ENCODE measurements at regions not wholly inside any gene's neighbourhood (a gene's known extent, or its start where the extent isn't known, plus 50 kb on each side); places are given as distances from the start of the nearest gene placed in this dataset.

DNA sequence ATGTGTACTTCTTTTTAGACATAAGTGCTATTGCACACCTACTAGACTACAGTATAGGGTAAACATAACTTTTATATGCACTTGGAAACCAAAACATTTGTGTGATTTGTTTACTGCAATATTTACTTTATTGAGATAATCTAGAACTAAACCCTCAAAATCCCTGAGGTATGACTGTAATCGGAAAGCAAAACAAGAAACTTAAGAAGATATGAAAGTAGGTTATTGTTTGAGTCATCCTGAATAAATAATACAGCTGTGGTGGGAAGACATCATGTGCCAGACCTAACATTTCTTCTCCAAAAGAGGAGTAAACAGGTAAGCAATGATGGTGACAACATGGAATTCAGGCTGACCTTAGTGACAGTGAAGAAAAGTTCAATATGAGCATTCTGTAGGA is 765.5 kb downstream of the OTOL1 start:
- H3K27ac ChIP-seq, result no peak overlapping the region
- no peaks in the 10 kb centered on the region for H3K36me3 ChIP-seq
- TF ChIP-seq POLR2AphosphoS5 (IDR thresholded peaks at IDR 0.05; ENCODE audit: insufficient read depth in 1 of 2, low read depth in 1 of 2) (no peak), POLR2A (IDR thresholded peaks at IDR 0.05) (no peak)
- TF ChIP-seq, protein P1, sequence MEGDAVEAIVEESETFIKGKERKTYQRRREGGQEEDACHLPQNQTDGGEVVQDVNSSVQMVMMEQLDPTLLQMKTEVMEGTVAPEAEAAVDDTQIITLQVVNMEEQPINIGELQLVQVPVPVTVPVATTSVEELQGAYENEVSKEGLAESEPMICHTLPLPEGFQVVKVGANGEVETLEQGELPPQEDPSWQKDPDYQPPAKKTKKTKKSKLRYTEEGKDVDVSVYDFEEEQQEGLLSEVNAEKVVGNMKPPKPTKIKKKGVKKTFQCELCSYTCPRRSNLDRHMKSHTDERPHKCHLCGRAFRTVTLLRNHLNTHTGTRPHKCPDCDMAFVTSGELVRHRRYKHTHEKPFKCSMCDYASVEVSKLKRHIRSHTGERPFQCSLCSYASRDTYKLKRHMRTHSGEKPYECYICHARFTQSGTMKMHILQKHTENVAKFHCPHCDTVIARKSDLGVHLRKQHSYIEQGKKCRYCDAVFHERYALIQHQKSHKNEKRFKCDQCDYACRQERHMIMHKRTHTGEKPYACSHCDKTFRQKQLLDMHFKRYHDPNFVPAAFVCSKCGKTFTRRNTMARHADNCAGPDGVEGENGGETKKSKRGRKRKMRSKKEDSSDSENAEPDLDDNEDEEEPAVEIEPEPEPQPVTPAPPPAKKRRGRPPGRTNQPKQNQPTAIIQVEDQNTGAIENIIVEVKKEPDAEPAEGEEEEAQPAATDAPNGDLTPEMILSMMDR (IDR thresholded peaks at IDR 0.05), result no peak
- H3K4me1 ChIP-seq, result no peaks in the 10 kb centered on the region
- H3K9me3 ChIP-seq, result no peaks in the 10 kb centered on the region
- H3K27me3 ChIP-seq, result no peaks in the 10 kb centered on the region
- H3K4me3 ChIP-seq, result no peak overlapping the region
- intact Hi-C loops (cut with DNase I), result no loop called here
- no peak for DNase-seq (ENCODE audit: extremely low spot score in 2 of 2)

DNA sequence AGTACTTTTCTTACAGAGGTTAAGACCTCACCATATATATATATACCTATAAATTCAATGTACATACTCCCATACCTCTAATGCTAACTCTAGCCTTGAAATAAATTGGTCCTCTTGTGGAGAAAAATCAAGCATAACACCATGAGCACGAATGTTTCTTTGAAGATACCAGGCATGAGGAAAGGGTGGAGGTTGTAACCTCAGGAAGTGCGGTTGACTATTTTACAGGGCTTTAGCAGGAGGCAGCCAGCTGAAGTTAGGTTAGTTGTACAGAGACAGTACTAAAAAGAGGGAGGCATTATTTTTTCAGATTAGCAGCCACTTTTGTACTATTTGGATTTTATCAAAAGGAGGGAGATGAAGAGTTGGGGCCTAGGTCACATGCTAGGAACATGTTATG is 767.0 kb downstream of the OTOL1 start:
- DNase-seq (ENCODE audit: extremely low spot score in 2 of 2), result no peak
- H3K4me1 ChIP-seq, result no peaks in the 10 kb centered on the region
- TF ChIP-seq POLR2A (IDR thresholded peaks at IDR 0.05) (no peak), POLR2AphosphoS5 (IDR thresholded peaks at IDR 0.05; ENCODE audit: insufficient read depth in 1 of 2, low read depth in 1 of 2) (no peak)
- TF ChIP-seq, protein P1 (IDR thresholded peaks at IDR 0.05), result no peak
- H3K4me3 ChIP-seq, result no peak overlapping the region
- no peaks in the 10 kb centered on the region for H3K9me3 ChIP-seq
- intact Hi-C loops (cut with DNase I), result no loop called here
- H3K36me3 ChIP-seq, result no peaks in the 10 kb centered on the region
- H3K27ac ChIP-seq, result no peak overlapping the region
- no peaks in the 10 kb centered on the region for H3K27me3 ChIP-seq

DNA sequence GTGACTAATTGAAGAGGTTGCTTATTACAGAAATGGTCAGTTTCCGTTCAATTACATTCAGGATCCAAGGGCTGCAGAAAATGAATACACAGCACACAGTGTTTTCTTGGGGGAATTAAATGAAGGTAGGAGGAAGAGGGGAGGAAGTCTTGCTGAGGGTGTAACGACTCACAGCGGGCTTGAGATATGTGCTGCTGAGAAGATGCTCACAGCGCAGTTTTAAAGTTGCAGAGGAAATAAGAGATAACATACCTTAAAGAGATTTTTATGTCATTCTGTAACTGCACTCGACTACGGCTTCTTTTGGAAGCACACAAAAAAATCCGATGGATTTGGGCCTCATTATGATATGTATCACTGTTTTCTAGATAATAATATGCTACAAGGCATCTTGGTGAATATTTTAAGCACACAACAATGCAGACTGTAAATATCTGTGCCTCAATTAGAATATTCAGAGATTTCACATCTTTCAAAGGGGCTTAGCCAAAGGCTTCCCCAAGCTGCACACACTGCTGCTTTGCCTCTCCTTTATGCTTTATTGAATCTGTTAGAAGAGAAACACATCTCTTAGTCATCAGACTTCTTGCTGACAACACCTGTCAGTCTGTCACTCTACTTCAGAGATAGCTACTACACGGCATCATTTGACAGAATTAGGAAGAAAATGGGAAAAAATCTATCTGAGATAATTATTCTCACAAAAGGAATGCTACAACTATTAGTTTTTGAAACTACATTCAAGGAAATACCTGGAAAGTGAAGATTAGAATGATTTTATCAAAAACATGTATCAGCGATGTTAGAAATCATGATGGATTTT is 773.2 kb downstream of the OTOL1 start:
- H3K4me3 ChIP-seq, result no peak overlapping the region
- no peak for DNase-seq (ENCODE audit: extremely low spot score in 2 of 2)
- H3K4me1 ChIP-seq, result no peaks in the 10 kb centered on the region
- no peaks in the 10 kb centered on the region for H3K27me3 ChIP-seq
- no peak overlapping the region for H3K27ac ChIP-seq
- no peaks in the 10 kb centered on the region for H3K36me3 ChIP-seq
- intact Hi-C loops (cut with DNase I), result no loop called here
- no peaks in the 10 kb centered on the region for H3K9me3 ChIP-seq
- TF ChIP-seq POLR2AphosphoS5 (IDR thresholded peaks at IDR 0.05; ENCODE audit: insufficient read depth in 1 of 2, low read depth in 1 of 2) (no peak), POLR2A (IDR thresholded peaks at IDR 0.05) (no peak)

DNA sequence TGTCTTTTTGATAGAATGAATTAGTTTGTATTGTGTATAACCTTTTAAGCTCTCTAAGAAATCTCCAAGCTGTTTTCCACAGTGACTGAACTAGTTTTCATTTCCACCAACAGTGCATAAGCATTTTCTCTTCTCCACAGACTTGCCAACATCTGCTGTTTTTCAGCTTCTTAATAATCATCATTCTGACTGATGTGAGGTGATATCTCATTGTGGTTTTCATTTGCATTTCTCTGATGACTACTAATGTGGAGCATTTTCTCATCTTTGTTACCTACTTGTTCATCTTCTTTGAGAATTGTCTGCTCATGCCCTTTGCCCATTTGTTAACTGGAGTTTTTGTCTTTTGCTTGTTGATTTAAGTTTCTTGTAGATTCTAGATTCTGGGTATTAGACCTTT is 777.5 kb downstream of the OTOL1 start:
- no peak for DNase-seq (ENCODE audit: extremely low spot score in 2 of 2)
- Histone ChIP-seq H3K27me3 (no peaks in the 10 kb centered on the region), H3K27ac (no peak overlapping the region), H3K9me3 (no peaks in the 10 kb centered on the region), H3K36me3 (no peaks in the 10 kb centered on the region), H3K4me1 (no peaks in the 10 kb centered on the region), H3K4me3 (no peak overlapping the region)
- TF ChIP-seq, protein P1 (IDR thresholded peaks at IDR 0.05), result no peak
- TF ChIP-seq POLR2AphosphoS5 (IDR thresholded peaks at IDR 0.05; ENCODE audit: insufficient read depth in 1 of 2, low read depth in 1 of 2), result no peak
- TF ChIP-seq POLR2A (IDR thresholded peaks at IDR 0.05), result no peak
- intact Hi-C loops (cut with DNase I), result no loop called here

DNA sequence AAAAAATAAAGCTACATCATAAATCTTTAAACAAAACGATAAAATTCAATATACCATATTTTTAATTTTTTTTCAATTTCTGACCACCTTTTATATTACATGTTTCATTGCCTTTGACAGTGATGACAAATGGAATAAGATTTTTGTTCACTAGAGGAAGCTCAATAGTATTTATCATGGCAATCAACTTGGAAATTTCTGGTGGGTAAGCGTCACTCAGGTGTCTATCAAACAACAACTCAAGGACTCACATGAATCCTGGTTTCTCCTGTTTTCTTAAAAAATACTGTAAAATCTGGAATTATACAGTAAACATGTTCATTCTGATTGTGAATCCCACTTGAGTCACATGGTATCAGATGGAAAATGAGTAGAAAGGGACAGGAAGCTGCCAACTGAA is 782.2 kb downstream of the OTOL1 start:
- no peak for TF ChIP-seq POLR2A (IDR thresholded peaks at IDR 0.05)
- TF ChIP-seq, protein P1 (IDR thresholded peaks at IDR 0.05), result no peak
- no peak for TF ChIP-seq POLR2AphosphoS5 (IDR thresholded peaks at IDR 0.05; ENCODE audit: insufficient read depth in 1 of 2, low read depth in 1 of 2)
- Histone ChIP-seq H3K27ac (no peak overlapping the region), H3K4me1 (no peaks in the 10 kb centered on the region), H3K27me3 (no peaks in the 10 kb centered on the region), H3K9me3 (no peaks in the 10 kb centered on the region), H3K36me3 (no peaks in the 10 kb centered on the region), H3K4me3 (no peak overlapping the region)
- no peak for DNase-seq (ENCODE audit: extremely low spot score in 2 of 2)
- intact Hi-C loops (cut with DNase I), result no loop called here
